ENCODE measurements at regions not wholly inside any gene's neighbourhood (a gene's known extent, or its start where the extent isn't known, plus 50 kb on each side); places are given as distances from the start of the nearest gene placed in this dataset.

DNA sequence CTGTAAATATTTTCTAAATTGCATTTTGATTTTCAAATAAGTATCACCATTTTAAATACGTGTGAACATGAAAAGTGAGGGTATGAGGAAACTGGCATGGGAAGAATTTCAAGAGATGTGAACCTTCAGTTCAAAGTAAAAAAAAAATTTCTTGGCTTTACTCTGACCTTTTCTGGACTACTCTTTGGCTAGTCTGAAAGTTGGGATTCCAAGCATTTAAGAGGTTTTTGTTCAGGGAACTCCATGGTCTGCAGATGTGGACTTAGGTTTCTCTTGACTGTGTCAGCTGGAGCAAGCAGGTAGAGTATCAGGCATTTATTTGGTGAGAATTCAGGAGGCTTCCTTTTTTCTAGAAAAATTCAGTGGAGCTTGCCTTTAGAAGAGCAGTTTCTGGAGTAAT is 311.6 kb downstream of the LRIG3 start:
- H3K79me1 ChIP-seq (ENCODE audit: low read depth in 1 of 2, low read length in 2 of 2): no peaks in the 10 kb centered on the region
- ATAC-seq (ENCODE audit: low read depth) (peak; percentile 64), DNase-seq (peak; percentile 24)
- peaks cover 5% of the 10 kb centered on the region for H3K9me1 ChIP-seq (ENCODE audit: insufficient read depth, low read length)
- no peak overlapping the region for H3K9ac ChIP-seq (ENCODE audit: low read depth, low read length)
- no peaks in the 10 kb centered on the region for H3K9me3 ChIP-seq (ENCODE audit: control insufficient read depth, insufficient read depth, low read length)
- H2BK120ac ChIP-seq (ENCODE audit: low read depth, low read length): no peak overlapping the region
- H3K18ac ChIP-seq (ENCODE audit: low read depth, low read length): no peak overlapping the region
- dilution Hi-C loops (cut with HindIII; ENCODE audit: low sequenced_read_pairs, unreplicated experiment): no loop called here
- no peak overlapping the region for H2BK15ac ChIP-seq (ENCODE audit: low read depth, low read length)
- intact Hi-C loops (cut with micrococcal nuclease): no loop called here
- in situ Hi-C loops (cut with MboI; ENCODE audit: low sequenced_read_pairs): no loop called here
- no peak overlapping the region for H3K56ac ChIP-seq (ENCODE audit: extremely low read depth, insufficient read depth, low read length)
- H3K23ac ChIP-seq (ENCODE audit: low read depth, low read length): no peak overlapping the region
- 0 out of 2 replicates have a peak overlapping the region, but pooled peaks have one; percentile 5 for H3K27ac ChIP-seq (ENCODE audit: insufficient read depth, low read length)
- H3K4ac ChIP-seq (ENCODE audit: low read depth, low read length): no peak overlapping the region
- H3K36me3 ChIP-seq (ENCODE audit: control insufficient read depth, insufficient read depth, low read length): no peaks in the 10 kb centered on the region
- no peak overlapping the region for H3K4me2 ChIP-seq (ENCODE audit: low read depth, low read length)
- no peak overlapping the region for H3K4me3 ChIP-seq (ENCODE audit: insufficient read depth, low read depth, low read length)
- H4K20me1 ChIP-seq (ENCODE audit: insufficient read depth, low read length): no peaks in the 10 kb centered on the region
- H2AK5ac ChIP-seq (ENCODE audit: low read depth, low read length): no peak overlapping the region
- H4K8ac ChIP-seq (ENCODE audit: low read depth in 2 of 2, low read length in 2 of 2): no peak overlapping the region
- no peaks in the 10 kb centered on the region for H3K27me3 ChIP-seq (ENCODE audit: control insufficient read depth, insufficient read depth, low read length)
- H2BK20ac ChIP-seq (ENCODE audit: low read depth, low read length): peak overlapping the region; percentile 2; the same call in 1 of the 2 replicates
- POLR2A ChIA-PET (ENCODE audit: unreplicated experiment): no interaction called here
- no peak overlapping the region for H2BK5ac ChIP-seq (ENCODE audit: low read depth, low read length, poor library complexity, severe bottlenecking)
- no TSS peak for BruUV-seq (replicated peaks)
- TF ChIP-seq RFX5 (IDR thresholded peaks at IDR 0.05; ENCODE audit: low read depth, low read length) (no peak), MAFK (IDR thresholded peaks at IDR 0.05; ENCODE audit: low read depth, low read length) (no peak), CEBPB (IDR thresholded peaks at IDR 0.05; ENCODE audit: low read depth, low read length) (no peak), POLR2A (IDR thresholded peaks at IDR 0.05; ENCODE audit: low read depth, low read length) (no peak), ELK1 (IDR thresholded peaks at IDR 0.05; ENCODE audit: borderline replicate concordance, low read depth, low read length) (no peak), FOS (IDR thresholded peaks at IDR 0.05; ENCODE audit: low read depth, low read length) (no peak), USF2 (IDR thresholded peaks at IDR 0.05; ENCODE audit: low read depth, low read length) (no peak), SMC3 (IDR thresholded peaks at IDR 0.05; ENCODE audit: low read depth, low read length) (no peak), RAD21 (IDR thresholded peaks at IDR 0.05; ENCODE audit: low read length) (no peak), MXI1 (IDR thresholded peaks at IDR 0.05; ENCODE audit: borderline replicate concordance, low read depth, low read length) (no peak), RCOR1 (IDR thresholded peaks at IDR 0.05; ENCODE audit: insufficient replicate concordance, low read length) (no peak), NFE2L2 (IDR thresholded peaks at IDR 0.05; ENCODE audit: low read depth, low read length) (no peak)
- no peak overlapping the region for H4K5ac ChIP-seq (ENCODE audit: low read depth, low read length)
- H2AK9ac ChIP-seq (replicated peaks; ENCODE audit: low read depth, low read length, poor library complexity): no peak overlapping the region
- H4K91ac ChIP-seq (ENCODE audit: insufficient read depth, low read depth, low read length): no peak overlapping the region
- peaks cover 5% of the 10 kb centered on the region for H3K4me1 ChIP-seq (ENCODE audit: control insufficient read depth, insufficient read depth, low read length)
- whole genome bisulfite sequencing, 2 experiments (ENCODE audit: extremely low coverage in 2 of 2, insufficient read length in 1 of 2): no CpG with 5 or more reads among the region's 1 CpG
- no peak overlapping the region for H3K14ac ChIP-seq (replicated peaks; ENCODE audit: low read depth, low read length)
- no peak overlapping the region for H2AFZ ChIP-seq (replicated peaks; ENCODE audit: low read length, poor library complexity)
- CTCF ChIA-PET: interaction anchor here (0.6 kb wide), 1 partner anchor 35 kb away, joined by 3 read pairs; no protein-coding TSS in a partner anchor
